Activated CD4-positive, alpha-beta memory T cell treated with anti-CD3 and anti-CD28 coated beads for 36 hours (primary cell): ENCODE measurements at regions not wholly inside any gene's neighbourhood (a gene's known extent, or its start where the extent isn't known, plus 50 kb on each side); places are given as distances from the start of the nearest gene placed in this dataset.

Source experiments
- CTCF ChIA-PET: fragments of 350-600 bp; sonication (Branson Sonifier 250); formaldehyde crosslinking; loops from one replicate; lab custom pipeline; 2021; ENCODE audit warnings: antibody characterized with exemption, inconsistent platforms; lab: Charles Lee
- POLR2A ChIA-PET: fragments of 350-600 bp; sonication (Branson Sonifier 250); formaldehyde crosslinking; loops from one replicate; lab custom pipeline; 2021; ENCODE audit warnings: antibody characterized with exemption; lab: Charles Lee
- DNase-seq: peaks from one replicate; pipeline ENCODE4 v3.0.0-alpha.2; 2020
- H3K27ac Mint-ChIP-seq: one replicate; pipeline ENCODE4 v1.8.0; 2021; ENCODE audit warnings: mixed read lengths
- H3K27me3 Mint-ChIP-seq: one replicate; pipeline ENCODE4 v1.8.0; 2021; ENCODE audit warnings: mixed read lengths
- H3K36me3 Mint-ChIP-seq: one replicate; pipeline ENCODE4 v1.8.0; 2021; ENCODE audit warnings: mixed read lengths
- H3K4me1 Mint-ChIP-seq: one replicate; pipeline ENCODE4 v1.8.0; 2021; ENCODE audit warnings: low read depth, mixed read lengths
- H3K4me3 Mint-ChIP-seq: one replicate; pipeline ENCODE4 v1.8.0; 2021; ENCODE audit warnings: mild to moderate bottlenecking, mixed read lengths
- H3K9me3 Mint-ChIP-seq: one replicate; pipeline ENCODE4 v1.8.0; 2021; ENCODE audit warnings: mixed read lengths
- intact Hi-C: fragments of 100-400 bp; cut with micrococcal nuclease; formaldehyde crosslinking; loops from one replicate; pipeline ENCODE4 v1.15.1; 2023

DNA sequence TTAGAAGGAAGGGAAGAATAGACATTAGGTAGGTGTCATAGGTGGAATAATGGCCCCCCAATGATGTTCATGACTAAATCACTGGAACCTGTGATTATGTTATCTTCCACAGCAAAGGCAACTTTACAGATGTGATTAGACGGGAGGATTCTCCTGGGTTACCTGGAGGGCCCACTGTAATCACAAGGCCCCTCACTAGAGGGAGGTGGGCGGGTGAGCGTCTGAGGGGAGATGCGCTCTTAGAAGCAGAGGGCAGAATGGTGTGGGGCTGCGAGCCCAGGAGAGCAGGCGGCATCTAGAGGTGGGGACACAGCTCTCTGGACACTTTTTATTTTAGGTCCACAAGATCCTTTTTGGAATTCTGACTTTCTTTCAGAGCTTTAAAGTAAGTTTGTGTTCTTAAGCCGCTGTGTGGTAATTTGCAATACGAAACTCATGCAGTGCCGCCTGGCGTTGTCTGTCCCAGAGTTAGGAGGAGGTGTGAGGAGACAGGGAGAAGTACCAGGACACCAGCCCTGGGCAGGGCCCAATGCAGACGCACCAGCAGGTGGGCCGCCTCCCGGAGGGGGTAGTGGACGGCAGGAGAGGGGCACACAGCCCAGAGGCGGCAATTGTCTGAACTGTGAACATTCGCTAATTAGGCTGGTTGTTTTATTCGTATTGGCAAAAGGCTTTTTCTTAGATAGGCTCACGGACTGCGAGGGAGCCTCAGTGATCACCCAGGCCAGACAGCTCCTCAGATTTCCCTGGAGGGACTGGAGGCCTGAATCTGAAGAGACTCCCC, 51.1 kb upstream of the FANCC start:
- H3K36me3 Mint-ChIP-seq: no peaks in the 10 kb centered on the region
- no peak overlapping the region for H3K27ac Mint-ChIP-seq
- no peaks in the 10 kb centered on the region for H3K4me1 Mint-ChIP-seq
- H3K4me3 Mint-ChIP-seq: no peak overlapping the region
- CTCF ChIA-PET: no interaction called here
- H3K27me3 Mint-ChIP-seq: peaks cover 28% of the 10 kb centered on the region
- no peaks in the 10 kb centered on the region for H3K9me3 Mint-ChIP-seq
- POLR2A ChIA-PET: no interaction called here
- intact Hi-C loops: no loop called here
- DNase-seq: no peak
